Activated effector memory CD4-positive, alpha-beta T cell treated with Interleukin-2 at 50 U/mL for 16 hours (primary cell): ENCODE measurements at regions not wholly inside any gene's neighbourhood (a gene's known extent, or its start where the extent isn't known, plus 50 kb on each side); places are given as distances from the start of the nearest gene placed in this dataset.

Experiments used
- DNase-seq: peaks from one replicate; pipeline ENCODE4 v3.0.0-alpha.2; 2020

- no peak for DNase-seq
These were observed 137.6 kb upstream of the HNMT start for GRCh38 chr2:137826373-137827372.

- DNase-seq = no peak
These were observed 135.6 kb upstream of the HNMT start for GRCh38 chr2:137828624-137829023.

- no peak for DNase-seq
These were observed 135.0 kb upstream of the HNMT start for GRCh38 chr2:137829251-137829650.

GRCh38 chr2:137834760-137835379 is 129.4 kb upstream of the HNMT start:
- no peak for DNase-seq

GRCh38 chr2:137836671-137837070 is 127.6 kb upstream of the HNMT start:
- no peak for DNase-seq

- no peak for DNase-seq
These were observed 126.4 kb upstream of the HNMT start for GRCh38 chr2:137837830-137838229.

- DNase-seq = no peak
These were observed 125.8 kb upstream of the HNMT start for GRCh38 chr2:137838255-137839092.

GRCh38 chr2:137842430-137842829 is 121.8 kb upstream of the HNMT start:
- no peak for DNase-seq

GRCh38 chr2:137842952-137843351 is 121.3 kb upstream of the HNMT start:
- no peak for DNase-seq

- DNase-seq = no peak
These were observed 118.9 kb upstream of the HNMT start for GRCh38 chr2:137845422-137845821.

- no peak for DNase-seq
These were observed 117.3 kb upstream of the HNMT start for GRCh38 chr2:137846993-137847392.

- DNase-seq = no peak
These were observed 116.8 kb upstream of the HNMT start for GRCh38 chr2:137847443-137847842.

GRCh38 chr2:137857881-137858280 is 106.4 kb upstream of the HNMT start:
- DNase-seq = no peak

- no peak for DNase-seq
These were observed 101.6 kb upstream of the HNMT start for GRCh38 chr2:137862651-137863050.

- peak; percentile 2 for DNase-seq
These were observed 98.2 kb upstream of the HNMT start for GRCh38 chr2:137865954-137866540.

- DNase-seq = no peak
These were observed 93.6 kb upstream of the HNMT start for GRCh38 chr2:137870682-137871081.

- DNase-seq = no peak
These were observed 91.7 kb upstream of the HNMT start for GRCh38 chr2:137872577-137872976.

GRCh38 chr2:137873536-137874244 is 90.6 kb upstream of the HNMT start:
- no peak for DNase-seq

- DNase-seq = no peak
These were observed 85.2 kb upstream of the HNMT start for GRCh38 chr2:137879121-137879520.

GRCh38 chr2:137881711-137882110 is 82.6 kb upstream of the HNMT start:
- no peak for DNase-seq

- DNase-seq = no peak
These were observed 78.0 kb upstream of the HNMT start for GRCh38 chr2:137886083-137886831.
